HEK293 (cell line): ENCODE measurements at regions not wholly inside any gene's neighbourhood (a gene's known extent, or its start where the extent isn't known, plus 50 kb on each side); places are given as distances from the start of the nearest gene placed in this dataset.
A peak's percentile ranks its signal among the peaks of the same experiment; 100 is the strongest.

Source experiments
- CTCF ChIA-PET: fragments of 350-600 bp; formaldehyde crosslinking; extraction: SDS; loops from one replicate; lab custom pipeline; 2021; ENCODE audit warnings: antibody characterized with exemption; lab: Yijun Ruan, JAX
- POLR2A ChIA-PET: fragments of 300-600 bp; formaldehyde crosslinking; extraction: SDS; loops from one replicate; lab custom pipeline; 2020; ENCODE audit warnings: antibody characterized with exemption, inconsistent platforms; lab: Yijun Ruan, JAX
- H3K27ac ChIP-seq: fragments of 200-500 bp; sonication (Bioruptor generic); 2 replicates; pipeline ENCODE4 v1.5.1; 2014; ENCODE audit warnings: low read depth, low read length, control low read depth, inconsistent platforms; ENCODE audit errors: extremely low read depth
- H3K36me3 ChIP-seq, 2 experiments: fragments of 200-500 bp in 1 of 2; sonication (Bioruptor generic) in 1 of 2; 1 replicate in 1 of 2; 2 replicates in 1 of 2; pipeline ENCODE4 v1.5.1; 2014 to 2017; ENCODE audit warnings: inconsistent platforms in 2 of 2, low read length in 2 of 2; ENCODE audit not compliant: control insufficient read depth in 2 of 2, insufficient read depth in 1 of 2
- H3K4me1 ChIP-seq: fragments of 200-500 bp; sonication (Bioruptor generic); 2 replicates; pipeline ENCODE4 v1.5.1; 2014; ENCODE audit warnings: mild to moderate bottlenecking, low read length, inconsistent platforms; ENCODE audit not compliant: control insufficient read depth, insufficient read depth
- H3K4me3 ChIP-seq: 2 replicates; pipeline ENCODE4 v1.5.1; 2011; ENCODE audit warnings: low read depth, mild to moderate bottlenecking, control low read depth, low read length, moderate library complexity
- H3K9me3 ChIP-seq: fragments of 200-500 bp; sonication (Bioruptor generic); 2 replicates; pipeline ENCODE4 v1.5.1; 2014; ENCODE audit warnings: low read depth, low read length, inconsistent platforms; ENCODE audit not compliant: control insufficient read depth, insufficient read depth
- MZF1 ChIP-seq: fragments of 450-650 bp; formaldehyde crosslinking; IDR thresholded peaks from 2 replicates; pipeline ENCODE4 v1.5.1; 2017; ENCODE audit warnings: missing biosample characterization, missing genetic modification characterization, borderline replicate concordance
- OSR2 ChIP-seq: fragments of 450-650 bp; formaldehyde crosslinking; IDR thresholded peaks from 2 replicates; pipeline ENCODE4 v1.5.1; 2016; ENCODE audit warnings: missing biosample characterization, missing genetic modification characterization
- SETDB1 ChIP-seq: IDR thresholded peaks from one replicate; pipeline ENCODE4 v1.6.1; 2017; ENCODE audit warnings: mild to moderate bottlenecking, low read length, moderate library complexity, mixed read lengths; ENCODE audit not compliant: insufficient read length
- SP7 ChIP-seq: fragments of 450-650 bp; formaldehyde crosslinking; IDR thresholded peaks from 2 replicates; pipeline ENCODE4 v1.5.1; 2016; ENCODE audit warnings: missing biosample characterization, missing genetic modification characterization
- ZBTB8A ChIP-seq: fragments of 450-650 bp; formaldehyde crosslinking; IDR thresholded peaks from 2 replicates; pipeline ENCODE4 v1.5.1; 2016; ENCODE audit warnings: missing biosample characterization, missing genetic modification characterization
- ZFHX2 ChIP-seq: fragments of 450-650 bp; formaldehyde crosslinking; conservative IDR thresholded peaks from 2 replicates; pipeline ENCODE4 v1.5.1; 2016; ENCODE audit warnings: missing biosample characterization, missing genetic modification characterization
- ZNF112 ChIP-seq: fragments of 450-650 bp; formaldehyde crosslinking; IDR thresholded peaks from 2 replicates; pipeline ENCODE4 v1.5.0; 2017; ENCODE audit warnings: missing biosample characterization, missing genetic modification characterization
- ZNF214 ChIP-seq: fragments of 450-650 bp; formaldehyde crosslinking; IDR thresholded peaks from 2 replicates; pipeline ENCODE4 v1.5.1; 2017; ENCODE audit warnings: missing biosample characterization, mild to moderate bottlenecking, missing genetic modification characterization, borderline replicate concordance
- ZNF274 ChIP-seq, 2 experiments: fragments of 200-500 bp in 1 of 2; fragments of 450-650 bp in 1 of 2; sonication (Bioruptor generic) in 1 of 2; formaldehyde crosslinking in 1 of 2; IDR thresholded peaks; 2 replicates each; pipeline versions ENCODE4 v1.5.1 to v1.6.1; 2014 to 2016; ENCODE audit warnings: borderline replicate concordance in 1 of 2, inconsistent platforms in 1 of 2, low read length in 1 of 2, missing biosample characterization in 1 of 2, missing genetic modification characterization in 1 of 2
- ZNF48 ChIP-seq: fragments of 450-650 bp; formaldehyde crosslinking; IDR thresholded peaks from 2 replicates; pipeline ENCODE4 v1.5.1; 2016; ENCODE audit warnings: missing biosample characterization, missing genetic modification characterization
- ZNF670 ChIP-seq: fragments of 450-650 bp; formaldehyde crosslinking; IDR thresholded peaks from 2 replicates; pipeline ENCODE4 v1.5.1; 2016; ENCODE audit warnings: missing biosample characterization, missing genetic modification characterization, low read depth
- ZSCAN16 ChIP-seq: fragments of 450-650 bp; formaldehyde crosslinking; IDR thresholded peaks from 2 replicates; pipeline ENCODE4 v1.5.1; 2016; ENCODE audit warnings: missing biosample characterization, missing genetic modification characterization
- TF ChIP-seq, protein P1 (sequence below): fragments of 450-650 bp; formaldehyde crosslinking; IDR thresholded peaks from 2 replicates; pipeline ENCODE4 v1.5.1; 2016; ENCODE audit warnings: missing biosample characterization, missing genetic modification characterization
- TF ChIP-seq, protein P2 (sequence below): fragments of 450-650 bp; formaldehyde crosslinking; IDR thresholded peaks from 2 replicates; pipeline ENCODE4 v1.5.1; 2016; ENCODE audit warnings: missing biosample characterization, missing genetic modification characterization
- TF ChIP-seq, protein P3 (sequence below): fragments of 450-650 bp; formaldehyde crosslinking; IDR thresholded peaks from 2 replicates; pipeline ENCODE4 v1.5.1; 2016; ENCODE audit warnings: missing biosample characterization, missing genetic modification characterization

DNA sequence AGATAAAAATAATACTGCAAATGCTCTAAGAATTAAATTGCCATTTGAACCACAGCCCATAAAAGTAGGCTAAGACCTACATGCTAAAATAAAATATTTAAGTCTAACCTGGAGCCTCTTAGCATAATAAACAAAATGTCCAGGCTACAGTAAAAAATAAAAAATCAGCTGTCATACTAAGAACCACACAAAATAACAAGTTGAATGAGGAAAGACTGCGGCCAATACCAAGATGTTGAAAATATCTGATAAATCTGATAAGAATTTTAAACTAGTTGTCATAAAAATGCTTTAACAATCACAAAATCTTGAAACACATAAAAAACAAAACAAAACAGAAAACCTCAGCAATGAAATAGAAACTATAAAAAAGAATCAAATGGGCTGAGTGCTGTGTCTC is 336.9 kb upstream of the MSX2 start (continued):
- no peak for TF ChIP-seq ZNF214 (tag by site-specific recombination)
- no peak for TF ChIP-seq SP7 (tag by site-specific recombination)
- TF ChIP-seq ZNF670 (tag by site-specific recombination) = no peak
- TF ChIP-seq SETDB1 = no peak
- TF ChIP-seq ZNF112 (tag by site-specific recombination) = no peak
- TF ChIP-seq ZBTB8A (tag by site-specific recombination) = peak; percentile 24; the same call in 1 of the 2 replicates

DNA sequence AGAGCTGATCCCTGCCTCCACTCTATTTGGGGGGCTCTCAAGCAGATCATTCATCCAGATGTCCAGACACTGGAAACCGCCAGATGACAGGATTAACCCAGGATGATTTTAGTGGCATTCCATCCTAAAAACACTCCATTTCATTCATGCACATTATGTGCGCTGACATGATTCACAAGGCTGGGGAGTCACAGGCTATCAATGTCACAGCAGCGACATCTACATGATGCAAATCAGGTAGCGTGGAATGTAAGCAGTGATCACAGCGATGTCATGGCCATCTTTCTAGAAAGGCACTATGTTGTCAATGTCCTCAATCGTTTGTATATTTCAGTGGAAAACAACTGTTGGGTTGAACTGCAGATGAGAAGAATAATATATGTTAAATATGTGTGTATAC is 331.5 kb upstream of the MSX2 start:
- ChIA-PET CTCF (interaction anchor here (0.6 to 1.0 kb wide), 2 partner anchors 25 to 26 kb away, joined by 3 read pairs; no protein-coding TSS in a partner anchor), POLR2A (interaction anchor here (0.6 kb wide), 1 partner anchor 331 kb away, joined by 3 read pairs; the partner anchor contains the start of gene MSX2)
- Histone ChIP-seq H3K9me3 (no peaks in the 10 kb centered on the region), H3K4me3 (no peak overlapping the region), H3K36me3 (no peaks in the 10 kb centered on the region), H3K27ac (no peak overlapping the region), H3K4me1 (no peaks in the 10 kb centered on the region)
- no peak for TF ChIP-seq MZF1 (tag by site-specific recombination)
- TF ChIP-seq, protein P1, sequence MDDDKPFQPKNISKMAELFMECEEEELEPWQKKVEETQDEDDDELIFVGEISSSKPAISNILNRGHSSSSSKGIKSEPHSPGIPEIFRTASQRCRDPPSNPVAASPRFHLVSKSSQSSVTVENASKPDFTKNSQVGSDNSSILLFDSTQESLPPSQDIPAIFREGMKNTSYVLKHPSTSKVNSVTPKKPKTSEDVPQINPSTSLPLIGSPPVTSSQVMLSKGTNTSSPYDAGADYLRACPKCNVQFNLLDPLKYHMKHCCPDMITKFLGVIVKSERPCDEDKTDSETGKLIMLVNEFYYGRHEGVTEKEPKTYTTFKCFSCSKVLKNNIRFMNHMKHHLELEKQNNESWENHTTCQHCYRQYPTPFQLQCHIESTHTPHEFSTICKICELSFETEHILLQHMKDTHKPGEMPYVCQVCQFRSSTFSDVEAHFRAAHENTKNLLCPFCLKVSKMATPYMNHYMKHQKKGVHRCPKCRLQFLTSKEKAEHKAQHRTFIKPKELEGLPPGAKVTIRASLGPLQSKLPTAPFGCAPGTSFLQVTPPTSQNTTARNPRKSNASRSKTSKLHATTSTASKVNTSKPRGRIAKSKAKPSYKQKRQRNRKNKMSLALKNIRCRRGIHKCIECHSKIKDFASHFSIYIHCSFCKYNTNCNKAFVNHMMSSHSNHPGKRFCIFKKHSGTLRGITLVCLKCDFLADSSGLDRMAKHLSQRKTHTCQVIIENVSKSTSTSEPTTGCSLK (tag by site-specific recombination) = no peak
- no peak for TF ChIP-seq ZNF48
- TF ChIP-seq ZNF274 (IDR thresholded peaks at IDR 0.05; ENCODE audit: low read length) = no peak
- no peak for TF ChIP-seq ZNF274 (tag by site-specific recombination; IDR thresholded peaks at IDR 0.05; ENCODE audit: borderline replicate concordance)
- TF ChIP-seq, protein P2, sequence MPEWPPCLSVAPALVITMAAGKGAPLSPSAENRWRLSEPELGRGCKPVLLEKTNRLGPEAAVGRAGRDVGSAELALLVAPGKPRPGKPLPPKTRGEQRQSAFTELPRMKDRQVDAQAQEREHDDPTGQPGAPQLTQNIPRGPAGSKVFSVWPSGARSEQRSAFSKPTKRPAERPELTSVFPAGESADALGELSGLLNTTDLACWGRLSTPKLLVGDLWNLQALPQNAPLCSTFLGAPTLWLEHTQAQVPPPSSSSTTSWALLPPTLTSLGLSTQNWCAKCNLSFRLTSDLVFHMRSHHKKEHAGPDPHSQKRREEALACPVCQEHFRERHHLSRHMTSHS (tag by site-specific recombination) = no peak
- TF ChIP-seq, protein P3, sequence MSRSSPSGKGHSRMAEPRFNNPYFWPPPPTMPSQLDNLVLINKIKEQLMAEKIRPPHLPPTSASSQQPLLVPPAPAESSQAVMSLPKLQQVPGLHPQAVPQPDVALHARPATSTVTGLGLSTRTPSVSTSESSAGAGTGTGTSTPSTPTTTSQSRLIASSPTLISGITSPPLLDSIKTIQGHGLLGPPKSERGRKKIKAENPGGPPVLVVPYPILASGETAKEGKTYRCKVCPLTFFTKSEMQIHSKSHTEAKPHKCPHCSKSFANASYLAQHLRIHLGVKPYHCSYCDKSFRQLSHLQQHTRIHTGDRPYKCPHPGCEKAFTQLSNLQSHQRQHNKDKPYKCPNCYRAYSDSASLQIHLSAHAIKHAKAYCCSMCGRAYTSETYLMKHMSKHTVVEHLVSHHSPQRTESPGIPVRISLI (tag by site-specific recombination) = no peak

DNA sequence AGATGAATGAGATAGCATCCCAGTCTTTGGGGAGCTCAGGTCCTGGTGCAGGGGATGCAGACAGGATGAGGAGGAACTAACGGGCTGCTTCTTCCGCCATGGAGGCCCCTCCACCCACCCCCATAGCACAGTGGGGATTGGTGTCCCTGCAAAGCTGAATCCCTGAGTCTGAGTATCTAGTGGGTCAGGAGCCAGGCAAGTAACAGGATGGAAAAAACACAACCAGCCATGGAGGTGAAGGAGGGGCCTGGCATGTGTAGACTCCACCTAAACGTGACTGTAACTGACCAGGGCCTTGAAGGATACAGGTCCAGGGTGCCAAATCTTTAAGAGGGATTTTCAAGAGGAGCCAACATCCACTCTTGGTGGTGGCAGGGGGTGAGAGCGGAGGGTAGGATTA is 327.8 kb upstream of the MSX2 start:
- Histone ChIP-seq H3K36me3 (no peaks in the 10 kb centered on the region), H3K9me3 (no peaks in the 10 kb centered on the region), H3K4me1 (peaks cover 9% of the 10 kb centered on the region; the same call in 1 of the 2 replicates), H3K4me3 (no peak overlapping the region), H3K27ac (no peak overlapping the region)
- CTCF ChIA-PET = interaction anchor here (0.6 kb wide), 1 partner anchor 1418 kb away, joined by 4 read pairs; no protein-coding TSS in a partner anchor
- POLR2A ChIA-PET = no interaction called here
- TF ChIP-seq ZFHX2 (tag by site-specific recombination) = no peak
- no peak for TF ChIP-seq SP7 (tag by site-specific recombination)

DNA sequence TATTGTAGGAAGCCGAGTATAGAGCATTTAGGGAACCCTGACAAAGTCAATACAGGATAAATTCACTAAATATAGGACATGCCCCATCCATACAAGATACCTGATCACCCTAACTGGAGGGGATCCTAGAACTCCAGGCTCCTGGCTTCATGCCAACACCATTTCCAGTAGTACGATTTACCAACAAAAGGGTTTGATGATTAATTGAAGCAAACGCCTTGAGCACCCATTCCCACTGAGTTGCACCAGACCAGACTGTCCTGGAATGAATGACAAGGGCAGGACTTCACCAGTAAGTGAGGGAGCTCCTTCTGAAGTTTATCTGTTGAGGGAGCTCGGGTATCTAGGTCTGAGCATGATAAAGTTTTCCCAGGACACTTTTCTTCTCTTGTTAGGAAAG is 327.2 kb upstream of the MSX2 start:
- Histone ChIP-seq H3K36me3 (no peaks in the 10 kb centered on the region), H3K4me3 (no peak overlapping the region), H3K9me3 (no peaks in the 10 kb centered on the region), H3K4me1 (peaks cover 12% of the 10 kb centered on the region), H3K27ac (no peak overlapping the region)
- TF ChIP-seq OSR2 (tag by site-specific recombination) (peak; percentile 8; the same call in 1 of the 2 replicates), ZSCAN16 (tag by site-specific recombination) (no peak)
- ChIA-PET CTCF (interaction anchor here (0.6 kb wide), 1 partner anchor 14 kb away, joined by 3 read pairs; no protein-coding TSS in a partner anchor), POLR2A (no interaction called here)
